SK-N-MC (cell line): ENCODE measurements at regions not wholly inside any gene's neighbourhood (a gene's known extent, or its start where the extent isn't known, plus 50 kb on each side); places are given as distances from the start of the nearest gene placed in this dataset.

ENCODE experiments used
- DNase-seq: peaks from one replicate; pipeline ENCODE4 v3.0.0-alpha.2; 2011; ENCODE audit warnings: low read depth, low spot score
- H3K27ac ChIP-seq: fragments of 200-600 bp; sonication (generic); 2 replicates; pipeline ENCODE4 v1.5.1; 2016; ENCODE audit warnings: mixed run types
- H3K36me3 ChIP-seq: fragments of 200-600 bp; sonication (generic); 2 replicates; pipeline ENCODE4 v1.6.1; 2017; ENCODE audit warnings: antibody characterized with exemption, low read length, mixed read lengths; ENCODE audit not compliant: insufficient read depth
- H3K4me3 ChIP-seq: fragments of 200-600 bp; sonication (generic); 2 replicates; pipeline ENCODE4 v1.5.1; 2016
- H3K9ac ChIP-seq: fragments of 200-600 bp; sonication (generic); 2 replicates; pipeline ENCODE4 v1.8.0; 2017; ENCODE audit warnings: mixed run types, mixed read lengths; ENCODE audit not compliant: insufficient read length
- H3K9me3 ChIP-seq: fragments of 200-600 bp; sonication (generic); 2 replicates; pipeline ENCODE4 v1.6.1; 2017; ENCODE audit warnings: low read depth, mild to moderate bottlenecking, antibody characterized with exemption, low read length, moderate library complexity, mixed read lengths
- EZH2 ChIP-seq: fragments of 200-600 bp; sonication (generic); IDR thresholded peaks from one replicate; pipeline ENCODE4 v1.6.1; 2017; ENCODE audit warnings: antibody characterized with exemption
- FOXP2 ChIP-seq: optimal IDR thresholded peaks from 2 replicates; pipeline ENCODE3; 2011; ENCODE audit warnings: mild to moderate bottlenecking, moderate library complexity; ENCODE audit not compliant: insufficient read depth; ENCODE audit errors: extremely low read length, control extremely low read depth
- POLR2AphosphoS5 ChIP-seq: IDR thresholded peaks from 2 replicates; pipeline ENCODE4 v1.6.1; 2012; ENCODE audit warnings: mild to moderate bottlenecking, low read depth, low read length, borderline replicate concordance

DNA sequence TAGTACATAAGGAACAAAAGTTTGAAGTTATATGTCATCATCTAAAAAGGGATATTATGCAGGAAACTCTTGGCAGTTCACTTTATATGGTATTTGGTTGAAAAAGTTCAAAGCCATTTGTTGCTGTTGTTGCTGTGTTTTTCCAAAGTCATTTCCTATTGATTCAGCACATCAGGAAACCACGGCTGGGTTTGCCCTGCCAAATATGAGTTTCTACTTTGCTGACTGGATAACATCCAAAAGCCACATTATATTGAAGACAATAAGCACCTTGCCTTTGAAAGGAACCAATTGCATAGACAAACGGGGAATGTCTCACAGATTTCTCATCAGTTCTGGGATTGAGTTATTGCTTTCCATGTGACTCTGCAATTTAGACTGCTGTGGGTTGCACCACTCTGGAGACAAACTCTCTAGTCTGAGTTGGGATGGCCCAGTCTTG is 206.1 kb downstream of the SLC39A8 start:
- H3K36me3 ChIP-seq = no peaks in the 10 kb centered on the region
- H3K9me3 ChIP-seq = no peaks in the 10 kb centered on the region
- H3K27ac ChIP-seq = no peak overlapping the region
- DNase-seq = peak; percentile 16
- no peak overlapping the region for H3K4me3 ChIP-seq
- no peak overlapping the region for H3K9ac ChIP-seq
- TF ChIP-seq EZH2 (no peak), POLR2AphosphoS5 (no peak), FOXP2 (no peak)

DNA sequence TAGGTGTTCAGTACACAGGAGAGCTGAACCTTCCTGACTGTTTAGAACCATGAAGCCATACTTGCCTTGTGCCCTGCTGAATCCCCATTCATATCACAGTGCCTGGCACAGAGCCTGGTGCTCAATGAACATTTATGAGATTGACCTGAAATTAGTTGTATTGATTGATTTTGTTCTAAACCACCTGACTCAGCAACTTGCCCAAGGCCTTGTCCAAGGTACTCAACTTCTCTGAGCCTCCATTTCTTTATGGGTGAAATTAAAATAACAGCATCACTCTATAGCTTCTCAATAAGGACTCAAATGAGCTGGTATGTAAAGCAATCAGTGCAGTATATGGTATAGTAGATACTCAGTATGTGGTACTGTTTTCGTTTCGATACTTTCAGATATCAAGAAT is 208.1 kb downstream of the SLC39A8 start:
- H3K27ac ChIP-seq = no peak overlapping the region
- H3K36me3 ChIP-seq = no peaks in the 10 kb centered on the region
- no peaks in the 10 kb centered on the region for H3K9me3 ChIP-seq
- no peak overlapping the region for H3K9ac ChIP-seq
- no peak overlapping the region for H3K4me3 ChIP-seq
- TF ChIP-seq FOXP2 (no peak), POLR2AphosphoS5 (no peak), EZH2 (no peak)
- no peak for DNase-seq

DNA sequence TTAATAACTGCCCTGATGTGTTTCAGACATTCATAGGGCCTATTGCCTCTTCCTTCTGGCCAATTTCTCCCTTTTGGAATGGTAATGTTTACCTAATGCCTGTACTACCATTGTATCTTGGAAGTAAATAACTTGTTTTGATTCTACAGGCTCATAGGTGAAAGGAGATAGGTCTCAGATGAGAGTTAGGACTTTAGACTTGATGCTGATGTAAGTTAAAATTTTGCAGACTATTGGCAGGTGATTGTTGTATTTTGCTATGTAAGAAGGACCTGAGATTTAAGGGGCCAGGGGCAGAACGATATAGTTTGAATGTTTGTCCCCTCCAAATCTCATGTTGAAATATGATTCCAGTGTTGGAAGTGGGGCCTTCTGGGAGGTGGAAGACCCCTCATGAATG is 215.5 kb downstream of the SLC39A8 start:
- Histone ChIP-seq H3K9ac (no peak overlapping the region), H3K4me3 (no peak overlapping the region), H3K9me3 (no peaks in the 10 kb centered on the region), H3K27ac (no peak overlapping the region), H3K36me3 (no peaks in the 10 kb centered on the region)
- DNase-seq = no peak
- TF ChIP-seq FOXP2 (no peak), EZH2 (no peak), POLR2AphosphoS5 (no peak)
